ENCODE measurements at regions not wholly inside any gene's neighbourhood (a gene's known extent, or its start where the extent isn't known, plus 50 kb on each side); places are given as distances from the start of the nearest gene placed in this dataset.

DNA sequence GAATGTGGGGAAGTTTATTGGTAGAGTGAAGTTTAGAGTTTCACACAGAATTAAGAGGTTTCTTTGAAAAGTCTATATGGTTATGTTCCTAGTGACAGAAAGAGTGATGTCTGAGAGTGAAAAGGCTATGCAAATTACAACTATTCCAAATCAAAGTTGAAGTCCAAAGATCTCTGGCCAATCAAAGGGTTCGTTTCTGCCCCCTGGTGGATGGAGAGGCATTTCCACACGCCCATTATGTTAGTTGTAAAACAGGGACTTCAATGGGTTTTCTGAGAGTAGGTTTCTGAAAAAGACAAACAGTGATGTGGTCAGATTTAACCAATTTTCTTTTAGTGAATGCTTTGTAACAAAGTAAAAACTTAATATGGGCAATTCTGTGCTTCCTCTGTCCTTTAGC is 441.5 kb upstream of the POU3F3 start:
- Histone ChIP-seq H3K36me3 (ENCODE audit: insufficient read depth in 1 of 2, low read depth in 1 of 2) (no peaks in the 10 kb centered on the region), H3K27ac (no peak overlapping the region), H3K4me1 (no peaks in the 10 kb centered on the region), H3K27me3 (ENCODE audit: insufficient read depth in 3 of 3, low read length in 2 of 3) (peaks cover 0 to 3% (median 0%) of the 10 kb centered on the region in 3 donors), H3K4me3 (no peak overlapping the region), H3K9me3 (no peaks in the 10 kb centered on the region)
- intact Hi-C loops (cut with DNase I): no loop called here
- ATAC-seq: no peak
- 38 to 52% (median 47%) methylated on average over 2 of the region's 2 CpGs for WGBS, 3 donors
- no peak for DNase-seq
- TF ChIP-seq, protein P1, sequence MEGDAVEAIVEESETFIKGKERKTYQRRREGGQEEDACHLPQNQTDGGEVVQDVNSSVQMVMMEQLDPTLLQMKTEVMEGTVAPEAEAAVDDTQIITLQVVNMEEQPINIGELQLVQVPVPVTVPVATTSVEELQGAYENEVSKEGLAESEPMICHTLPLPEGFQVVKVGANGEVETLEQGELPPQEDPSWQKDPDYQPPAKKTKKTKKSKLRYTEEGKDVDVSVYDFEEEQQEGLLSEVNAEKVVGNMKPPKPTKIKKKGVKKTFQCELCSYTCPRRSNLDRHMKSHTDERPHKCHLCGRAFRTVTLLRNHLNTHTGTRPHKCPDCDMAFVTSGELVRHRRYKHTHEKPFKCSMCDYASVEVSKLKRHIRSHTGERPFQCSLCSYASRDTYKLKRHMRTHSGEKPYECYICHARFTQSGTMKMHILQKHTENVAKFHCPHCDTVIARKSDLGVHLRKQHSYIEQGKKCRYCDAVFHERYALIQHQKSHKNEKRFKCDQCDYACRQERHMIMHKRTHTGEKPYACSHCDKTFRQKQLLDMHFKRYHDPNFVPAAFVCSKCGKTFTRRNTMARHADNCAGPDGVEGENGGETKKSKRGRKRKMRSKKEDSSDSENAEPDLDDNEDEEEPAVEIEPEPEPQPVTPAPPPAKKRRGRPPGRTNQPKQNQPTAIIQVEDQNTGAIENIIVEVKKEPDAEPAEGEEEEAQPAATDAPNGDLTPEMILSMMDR (IDR thresholded peaks at IDR 0.05): peak; percentile 34

DNA sequence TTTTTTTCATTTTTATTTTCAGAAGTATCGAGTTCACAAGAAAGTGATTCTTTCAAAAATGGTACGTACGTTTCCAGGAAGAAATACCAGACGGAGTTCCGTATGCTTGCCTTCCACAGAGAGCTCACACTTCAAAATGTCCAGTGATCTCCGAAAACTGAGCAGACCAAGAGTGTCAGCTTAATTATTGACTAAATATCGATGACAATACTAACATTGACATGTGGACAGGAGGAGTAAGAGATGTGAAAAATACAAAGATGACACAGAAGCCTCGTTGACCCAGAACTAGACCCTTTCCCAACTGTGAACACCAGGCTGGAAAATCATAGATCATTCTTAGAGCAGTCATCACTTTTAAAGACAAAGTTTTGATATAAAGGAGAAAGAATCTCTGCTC is 440.0 kb upstream of the POU3F3 start:
- peaks cover 0 to 3% (median 0%) of the 10 kb centered on the region in 3 donors for H3K27me3 ChIP-seq (ENCODE audit: insufficient read depth in 3 of 3, low read length in 2 of 3)
- no peaks in the 10 kb centered on the region for H3K9me3 ChIP-seq
- H3K36me3 ChIP-seq (ENCODE audit: insufficient read depth in 1 of 2, low read depth in 1 of 2): no peaks in the 10 kb centered on the region
- ATAC-seq: no peak
- intact Hi-C loops (cut with DNase I): no loop called here
- H3K4me3 ChIP-seq: no peak overlapping the region
- DNase-seq: no peak
- H3K27ac ChIP-seq: no peak overlapping the region
- no peaks in the 10 kb centered on the region for H3K4me1 ChIP-seq
- WGBS, 3 donors: 73 to 76% (median 75%) methylated on average over 8 of the region's 8 CpGs
- TF ChIP-seq, protein P1 (IDR thresholded peaks at IDR 0.05): no peak

DNA sequence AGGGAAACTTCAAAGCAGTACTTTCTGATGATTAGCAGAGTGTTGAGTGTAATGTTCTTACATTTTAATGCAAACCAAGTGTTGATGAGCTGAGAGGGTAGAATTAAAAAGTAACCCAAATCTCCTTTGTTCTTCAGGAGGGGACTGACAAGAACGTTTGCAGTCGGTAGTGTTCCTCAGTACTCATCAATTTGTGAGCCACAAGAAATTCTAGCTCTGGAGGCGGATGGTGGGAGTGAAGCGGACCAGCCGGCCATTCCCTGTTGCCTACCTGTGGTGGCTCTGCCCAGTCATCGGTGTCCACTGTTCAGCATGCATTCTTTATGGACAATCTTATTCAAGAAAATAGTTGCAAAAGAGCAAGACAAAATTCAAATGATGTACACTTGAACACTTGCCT is 438.6 kb upstream of the POU3F3 start:
- DNase-seq: no peak
- Histone ChIP-seq H3K9me3 (no peaks in the 10 kb centered on the region), H3K27me3 (ENCODE audit: insufficient read depth in 3 of 3, low read length in 2 of 3) (peaks cover 0 to 3% (median 0%) of the 10 kb centered on the region in 3 donors), H3K4me3 (no peak overlapping the region), H3K36me3 (ENCODE audit: insufficient read depth in 1 of 2, low read depth in 1 of 2) (no peaks in the 10 kb centered on the region), H3K27ac (no peak overlapping the region), H3K4me1 (no peaks in the 10 kb centered on the region)
- intact Hi-C loops (cut with DNase I): no loop called here
- 60 to 71% (median 67%) methylated on average over 6 of the region's 6 CpGs for WGBS, 3 donors
- TF ChIP-seq, protein P1 (IDR thresholded peaks at IDR 0.05): no peak
- no peak for ATAC-seq

DNA sequence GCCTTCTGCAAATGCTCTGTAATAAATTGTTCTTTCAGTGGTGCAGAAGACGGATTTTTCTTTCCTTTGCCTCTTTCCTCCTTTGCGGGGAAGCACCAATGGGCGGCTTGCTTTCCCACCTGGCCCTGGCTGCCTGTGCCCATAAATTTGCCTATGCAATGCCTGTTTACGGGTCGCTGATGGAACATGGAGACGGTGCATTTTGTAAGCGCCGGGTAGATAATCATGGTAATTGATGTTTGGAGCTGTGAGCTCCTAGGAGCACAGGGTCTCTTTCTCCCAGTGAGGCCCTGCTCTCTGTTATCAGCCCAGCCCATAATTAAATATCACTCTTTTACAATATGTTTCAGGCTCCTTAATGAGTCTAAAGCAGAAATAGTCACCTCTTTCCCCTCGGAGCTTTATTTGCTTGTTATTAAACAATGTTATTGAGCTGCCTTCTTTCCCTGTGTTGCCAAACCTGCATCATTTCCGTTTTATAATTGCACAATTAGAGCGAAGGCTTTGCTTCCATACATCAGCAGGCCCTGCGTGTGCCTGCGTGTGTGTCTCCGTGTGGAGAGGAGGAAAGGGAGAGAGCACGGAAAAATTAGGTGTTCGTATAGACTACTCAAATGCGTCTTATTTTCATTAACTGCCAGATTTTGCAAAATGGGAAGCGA is 437.4 kb upstream of the POU3F3 start:
- 63 to 64% (median 63%) methylated on average over 18 of the region's 18 CpGs for WGBS, 3 donors
- intact Hi-C loops (cut with DNase I): no loop called here
- H3K9me3 ChIP-seq: no peaks in the 10 kb centered on the region
- no peak for DNase-seq
- TF ChIP-seq, protein P1 (IDR thresholded peaks at IDR 0.05): no peak
- no peak overlapping the region for H3K4me3 ChIP-seq
- no peak for ATAC-seq
- no peaks in the 10 kb centered on the region for H3K36me3 ChIP-seq (ENCODE audit: insufficient read depth in 1 of 2, low read depth in 1 of 2)
- no peak overlapping the region for H3K27ac ChIP-seq
- H3K27me3 ChIP-seq (ENCODE audit: insufficient read depth in 3 of 3, low read length in 2 of 3): peaks cover 0 to 3% (median 0%) of the 10 kb centered on the region in 3 donors
- H3K4me1 ChIP-seq: no peaks in the 10 kb centered on the region

DNA sequence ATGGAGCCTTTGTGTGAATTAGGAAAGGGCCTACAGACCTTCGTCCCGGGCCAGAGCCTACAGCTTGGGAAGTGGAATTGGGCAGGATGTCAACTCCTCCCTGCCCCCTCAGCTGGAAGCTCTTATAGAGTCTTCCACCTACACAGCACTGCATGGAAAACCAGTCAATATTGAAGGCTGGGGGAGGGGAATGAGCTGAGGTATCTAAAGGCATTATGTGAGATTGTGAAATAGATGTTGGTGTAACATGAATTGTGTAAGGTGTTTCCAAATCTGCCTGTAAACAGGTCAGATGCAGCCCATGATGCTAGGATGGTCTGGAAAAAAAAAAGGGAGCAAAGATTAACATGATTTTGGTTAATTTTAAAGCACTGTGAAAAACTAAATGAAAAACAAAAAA is 433.5 kb upstream of the POU3F3 start:
- TF ChIP-seq, protein P1 (IDR thresholded peaks at IDR 0.05): no peak
- Histone ChIP-seq H3K9me3 (no peaks in the 10 kb centered on the region), H3K36me3 (ENCODE audit: insufficient read depth in 1 of 2, low read depth in 1 of 2) (no peaks in the 10 kb centered on the region), H3K4me1 (no peaks in the 10 kb centered on the region), H3K27ac (no peak overlapping the region), H3K4me3 (no peak overlapping the region), H3K27me3 (ENCODE audit: insufficient read depth in 3 of 3, low read length in 2 of 3) (no peaks in the 10 kb centered on the region)
- no peak for ATAC-seq
- intact Hi-C loops (cut with DNase I): no loop called here
- no peak for DNase-seq
- 75 to 81% (median 77%) methylated on average over 2 of the region's 2 CpGs for WGBS, 3 donors

Measured in psoas muscle (tissue), 7 donors.